HG03442 (cell line): ENCODE measurements at regions not wholly inside any gene's neighbourhood (a gene's known extent, or its start where the extent isn't known, plus 50 kb on each side); places are given as distances from the start of the nearest gene placed in this dataset.

ENCODE experiments used
- ATAC-seq: cut with Tn5 transposase; IDR thresholded peaks from one replicate; pipeline ENCODE4 v1.9.1; 2021; ENCODE audit warnings: mild to moderate bottlenecking, moderate library complexity; ENCODE audit not compliant: unreplicated experiment

- no peak for ATAC-seq
These were observed 160.9 kb upstream of the SYT6 start for GRCh38 chr1:114314576-114314975.

DNA sequence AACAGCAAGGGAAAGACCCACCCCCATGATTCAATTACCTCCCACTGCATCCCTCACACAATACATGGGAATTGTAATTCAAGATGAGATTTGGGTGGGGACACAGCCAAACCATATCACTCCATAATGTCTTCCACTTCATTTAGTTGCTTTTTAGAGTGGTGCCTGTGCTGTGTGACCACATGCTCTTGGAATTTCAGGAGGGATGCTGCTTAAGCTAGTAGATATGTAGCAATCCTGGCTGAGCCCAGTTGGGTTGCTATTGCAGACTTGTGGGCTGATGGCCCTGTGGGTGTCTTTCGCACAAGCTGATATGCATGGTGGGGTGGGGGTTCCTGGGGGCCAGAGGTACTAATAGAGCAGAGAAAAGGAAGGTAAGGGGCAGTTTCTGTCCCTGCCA is 160.4 kb upstream of the SYT6 start:
- no peak for ATAC-seq

DNA sequence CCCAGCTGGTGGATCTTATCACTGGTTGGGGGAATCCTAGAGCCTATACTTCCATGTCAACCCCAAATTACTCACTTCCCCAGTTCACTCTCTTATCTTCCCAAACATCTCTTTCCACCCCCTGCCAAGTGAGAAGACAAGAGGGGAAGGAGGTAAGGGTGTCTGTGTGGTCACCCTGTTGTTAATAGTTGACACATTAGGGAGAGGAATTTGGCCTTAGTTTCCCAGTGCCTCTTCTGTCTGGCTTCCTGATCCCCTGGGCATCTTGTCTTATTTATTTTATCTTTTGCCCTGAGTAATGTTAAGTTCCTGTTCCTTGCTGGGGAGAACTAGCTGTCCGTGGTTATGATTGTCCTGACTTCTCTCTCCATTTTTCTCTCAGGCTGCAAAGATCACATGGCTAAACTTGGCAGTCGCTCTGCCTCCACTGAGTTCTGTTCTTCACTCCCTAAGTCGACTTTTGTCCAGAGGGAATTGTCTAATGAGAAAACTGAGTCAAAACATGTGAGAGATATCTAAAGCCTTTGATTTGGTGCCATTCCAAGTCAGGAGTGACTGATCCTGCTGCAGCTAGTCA is 157.1 kb upstream of the SYT6 start:
- no peak for ATAC-seq

GRCh38 chr1:114302821-114303220 is 149.2 kb upstream of the SYT6 start:
- ATAC-seq = no peak

DNA sequence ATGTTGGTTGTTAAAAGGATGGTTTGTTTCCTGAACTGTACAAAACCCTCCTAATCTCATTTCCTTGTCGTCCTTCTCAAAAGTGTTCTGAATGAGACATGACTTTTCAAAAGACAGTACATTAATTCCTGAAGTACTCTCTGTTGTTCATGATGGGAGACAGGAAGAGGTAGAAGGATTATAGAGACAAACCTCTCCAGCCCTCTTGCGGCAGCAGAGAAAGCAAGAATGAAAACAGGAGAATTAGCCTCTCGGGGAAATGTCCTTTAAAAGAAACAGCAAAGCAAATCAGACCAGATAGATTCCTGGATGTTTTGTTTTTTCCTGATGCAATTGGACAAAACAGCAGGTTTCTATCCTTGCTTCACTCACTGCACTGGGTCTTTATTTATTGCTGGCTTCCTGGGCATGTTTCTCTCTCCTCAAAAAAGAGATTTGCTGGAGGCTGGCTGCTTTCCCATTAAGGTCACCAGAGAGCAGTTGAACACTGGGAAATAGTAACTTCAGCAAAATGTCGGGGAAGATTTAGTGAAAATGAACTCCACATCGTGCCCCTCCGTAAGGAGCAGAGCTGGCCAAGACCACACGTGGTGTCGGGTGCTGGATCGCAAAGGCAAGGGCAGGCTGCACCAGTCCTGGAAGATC is 145.8 kb upstream of the SYT6 start:
- ATAC-seq = no peak

GRCh38 chr1:114298008-114298407 is 144.3 kb upstream of the SYT6 start:
- ATAC-seq = no peak

DNA sequence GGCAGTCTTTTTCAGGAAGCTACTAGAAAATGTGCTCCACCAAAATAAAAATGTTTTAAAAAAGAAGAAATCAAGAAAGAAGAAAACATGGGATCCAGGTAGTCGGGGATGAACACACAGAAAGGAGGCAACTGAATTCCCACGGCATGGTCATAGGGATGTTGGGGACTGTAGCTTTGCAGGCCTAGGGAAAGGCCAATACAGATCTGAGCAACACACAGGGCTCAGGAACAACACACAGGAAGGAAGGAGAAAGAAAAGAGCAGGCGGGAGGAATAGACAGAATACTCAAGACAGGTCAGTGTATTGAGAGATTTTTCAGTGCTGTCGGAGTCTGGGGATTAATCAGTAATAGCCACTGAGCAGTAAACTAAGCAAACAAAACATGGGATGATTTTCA is 142.7 kb upstream of the SYT6 start:
- no peak for ATAC-seq

GRCh38 chr1:114295321-114295720 is 141.7 kb upstream of the SYT6 start:
- no peak for ATAC-seq

GRCh38 chr1:114292835-114293234 is 139.2 kb upstream of the SYT6 start:
- ATAC-seq = no peak

DNA sequence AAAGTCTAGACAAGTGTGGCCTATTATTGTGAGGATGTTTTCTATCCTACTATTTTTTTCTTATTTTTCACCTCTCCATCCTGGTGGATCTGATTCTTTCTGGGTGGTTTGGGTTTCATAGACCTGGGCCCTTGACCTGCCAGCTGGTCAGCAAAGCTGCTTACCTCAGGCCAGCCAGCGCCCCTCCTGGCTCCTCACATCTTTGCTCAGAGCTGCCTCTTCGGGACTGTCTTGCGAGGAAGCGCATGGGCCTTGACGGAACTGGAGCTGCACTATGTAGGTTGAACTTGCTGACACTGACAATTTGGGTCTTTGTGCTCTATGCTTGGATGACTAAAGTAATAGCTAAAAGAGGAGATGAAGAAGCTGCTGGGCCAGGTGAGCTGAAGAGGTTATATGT is 138.5 kb upstream of the SYT6 start:
- ATAC-seq = no peak

- ATAC-seq = no peak
These were observed 137.1 kb upstream of the SYT6 start for GRCh38 chr1:114290776-114291175.

DNA sequence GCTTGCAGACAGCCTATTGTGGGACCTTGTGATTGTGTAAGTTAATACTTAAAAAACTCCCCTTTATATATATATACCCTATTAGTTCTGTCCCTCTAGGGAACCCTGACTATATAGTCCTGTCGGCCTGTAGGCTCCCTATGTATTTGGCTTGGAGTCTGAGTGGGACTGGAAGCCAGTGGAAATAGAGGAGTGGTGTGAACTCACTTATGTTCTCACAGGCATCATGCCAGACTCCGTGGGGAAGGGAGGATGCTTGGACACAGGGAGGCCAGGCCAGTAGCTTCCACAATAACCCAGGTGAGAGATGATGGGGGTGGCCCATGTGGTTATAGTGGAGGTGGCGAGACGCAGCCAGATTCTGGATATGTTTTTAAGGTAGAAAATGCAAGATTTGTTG is 136.7 kb upstream of the SYT6 start:
- ATAC-seq = no peak

DNA sequence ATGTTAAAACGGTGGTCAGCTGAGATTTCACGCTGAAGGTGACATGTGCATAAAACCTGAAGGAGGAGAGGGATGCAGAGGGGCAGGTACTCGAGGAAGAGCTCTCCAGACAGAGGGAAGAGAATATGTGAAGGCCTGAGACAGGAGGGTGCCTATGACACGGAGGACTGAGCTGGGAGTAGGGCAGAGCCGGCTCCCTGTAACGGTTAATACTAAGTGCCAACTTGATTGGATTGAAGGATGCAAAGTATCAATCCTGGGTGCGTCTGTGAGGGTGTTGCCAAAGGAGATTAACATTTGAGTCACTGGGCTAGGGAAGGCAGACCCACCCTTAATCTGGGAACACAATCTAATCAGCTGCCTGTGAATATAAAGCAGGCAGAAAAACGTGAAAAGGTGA is 136.2 kb upstream of the SYT6 start:
- ATAC-seq = no peak

DNA sequence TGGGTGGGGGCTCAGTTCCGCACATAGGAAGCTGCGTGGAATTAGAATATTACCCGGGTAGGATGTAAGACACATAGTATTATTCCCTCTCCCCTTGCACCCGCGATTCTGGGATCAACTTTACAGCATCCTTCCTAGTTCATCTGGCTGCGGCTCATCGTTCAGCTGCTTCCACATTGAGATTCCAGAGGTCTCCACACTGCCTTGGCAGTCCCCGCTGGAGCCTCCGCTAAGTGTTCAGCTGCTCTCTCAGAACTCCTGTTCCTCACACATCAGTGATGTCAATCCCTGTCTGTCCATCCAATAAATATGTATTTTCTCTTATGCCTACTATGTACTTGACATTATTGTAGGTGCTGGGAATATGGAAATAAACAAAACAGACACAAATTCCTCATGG is 135.6 kb upstream of the SYT6 start:
- no peak for ATAC-seq

DNA sequence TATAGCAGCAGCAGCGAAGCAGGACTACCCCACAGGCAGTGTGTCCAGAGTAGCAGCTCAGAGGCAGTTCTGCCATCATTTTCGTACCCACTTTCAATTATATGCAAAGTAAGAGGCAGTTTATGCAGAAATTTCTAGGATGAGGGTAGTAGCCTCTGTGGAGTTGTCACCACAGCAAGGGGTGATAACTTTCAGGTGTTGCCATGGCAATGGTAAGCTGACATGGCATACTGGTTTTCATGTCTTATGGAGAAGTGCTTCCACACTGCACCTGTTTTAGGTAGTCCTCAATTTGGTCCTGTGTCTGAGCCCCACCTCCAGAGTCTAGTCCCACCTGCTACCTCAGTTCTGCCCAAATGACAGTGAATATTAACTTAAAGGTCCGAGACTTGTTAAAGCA is 133.3 kb upstream of the SYT6 start:
- ATAC-seq = no peak

- no peak for ATAC-seq
These were observed 132.5 kb upstream of the SYT6 start for GRCh38 chr1:114286179-114286578.

DNA sequence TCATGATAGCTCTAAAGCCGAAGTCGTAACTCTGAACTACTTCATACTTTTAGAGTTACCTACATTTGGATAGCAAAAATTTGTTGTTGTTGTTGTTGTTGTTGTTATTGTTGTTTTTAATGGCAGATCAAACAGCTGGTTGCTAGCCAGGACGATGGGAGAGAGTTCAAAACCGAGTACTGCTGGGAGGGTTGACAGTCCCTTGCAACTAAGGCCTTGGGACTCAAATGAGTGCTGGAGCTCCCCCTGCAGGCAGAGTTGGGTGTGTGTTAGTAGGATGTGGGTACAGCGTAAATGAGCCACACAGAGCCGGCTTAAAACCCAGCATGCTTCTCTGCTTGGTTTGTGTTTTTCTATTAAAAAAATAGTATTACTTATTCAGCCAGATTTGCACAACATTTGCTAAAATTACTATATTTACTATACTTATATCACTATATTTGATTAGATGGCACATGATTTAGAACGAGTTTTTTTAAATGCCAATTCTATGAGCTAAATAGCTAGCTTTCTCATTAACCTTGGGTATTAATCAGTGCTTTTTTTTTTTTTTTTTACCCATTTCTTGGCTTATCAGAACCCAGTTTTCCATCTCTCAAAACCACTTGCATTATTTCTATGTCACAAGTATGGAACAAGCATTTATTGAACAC is 129.2 kb upstream of the SYT6 start:
- peak; percentile 85 for ATAC-seq

DNA sequence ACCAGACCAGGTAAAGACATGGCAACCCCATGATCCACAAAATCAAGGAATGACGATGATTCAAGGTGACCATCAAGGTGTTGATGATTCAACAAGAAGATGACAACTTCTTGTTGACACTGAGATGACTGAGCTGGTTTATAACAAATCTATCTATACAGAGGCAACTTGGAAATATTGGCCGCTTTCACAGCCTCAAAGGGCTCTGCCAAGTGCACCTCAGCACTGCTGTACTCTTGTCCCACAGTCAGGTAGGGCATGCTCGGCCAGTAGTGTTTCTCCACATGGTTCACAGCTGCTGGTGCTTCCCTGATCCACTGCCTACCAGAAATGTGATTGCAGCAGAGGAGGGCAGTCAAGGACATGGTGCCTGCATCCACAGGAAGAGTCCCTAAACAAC is 125.2 kb upstream of the SYT6 start:
- ATAC-seq = no peak

- no peak for ATAC-seq
These were observed 124.8 kb upstream of the SYT6 start for GRCh38 chr1:114278430-114278829.

DNA sequence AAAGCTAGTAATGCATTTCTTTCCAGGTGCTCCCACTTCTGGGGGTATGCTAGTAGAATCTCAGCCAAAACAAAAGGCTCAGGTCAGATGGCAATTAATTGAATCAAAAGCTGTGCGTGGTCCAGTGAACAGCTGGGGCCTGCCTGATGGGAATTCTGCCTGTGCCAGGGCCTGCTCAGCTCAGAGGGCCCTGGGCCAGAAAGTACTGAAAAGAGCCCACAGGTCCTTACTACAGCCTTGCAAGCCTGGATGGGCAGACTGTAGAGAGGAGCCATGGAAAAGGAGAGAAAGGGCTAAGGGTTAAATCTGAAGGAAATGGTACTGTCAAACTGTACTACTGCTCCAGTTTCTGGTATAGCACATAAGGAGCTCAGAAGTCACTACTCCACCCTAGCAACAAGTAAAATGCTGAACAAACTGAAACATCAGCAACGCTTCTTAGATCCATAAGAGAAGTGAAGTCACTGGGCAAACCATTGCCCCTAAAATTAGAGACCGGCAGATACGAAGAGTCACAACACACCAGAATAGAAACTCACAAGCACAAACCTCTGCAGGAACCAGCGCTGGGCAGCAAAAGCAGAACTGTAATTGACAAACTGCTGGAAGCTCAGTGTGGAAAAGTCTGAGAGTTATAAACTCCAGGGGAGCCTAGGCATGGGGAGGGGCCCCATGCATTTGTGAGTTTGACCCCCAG is 121.1 kb upstream of the SYT6 start:
- ATAC-seq = no peak

DNA sequence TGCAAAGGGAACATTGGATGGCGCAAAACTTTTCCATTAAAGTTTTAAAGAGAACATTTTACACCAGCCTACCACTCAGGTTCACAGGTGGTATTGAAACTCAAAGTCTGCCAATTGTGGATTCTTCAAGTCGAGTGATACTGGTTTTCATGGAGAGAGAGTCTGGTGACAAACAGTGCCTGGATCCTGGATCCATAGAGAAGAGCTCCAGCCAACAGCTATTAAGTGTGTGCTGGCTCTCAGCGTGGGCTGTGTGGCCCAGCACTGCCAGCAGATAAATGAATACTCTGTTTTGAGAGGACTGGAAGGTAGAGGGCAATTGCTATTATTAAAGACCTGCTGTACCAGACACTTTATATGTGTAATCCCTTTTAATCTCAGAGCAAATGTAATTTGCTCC is 118.9 kb upstream of the SYT6 start:
- ATAC-seq = no peak

- no peak for ATAC-seq
These were observed 117.0 kb upstream of the SYT6 start for GRCh38 chr1:114270718-114271117.
